ENCODE measurements at regions not wholly inside any gene's neighbourhood (a gene's known extent, or its start where the extent isn't known, plus 50 kb on each side); places are given as distances from the start of the nearest gene placed in this dataset.

GRCh38 chr10:42950606-42951485 lies 126.0 kb upstream of the RET start:
- Mint-ChIP-seq H3K9me3 (ENCODE audit: unreplicated experiment) (no peaks in the 10 kb centered on the region), H3K4me3 (ENCODE audit: unreplicated experiment) (no peak overlapping the region)

GRCh38 chr10:42951486-42952251 lies 125.2 kb upstream of the RET start:
- peak; percentile 22 for DNase-seq (ENCODE audit: low spot score)
- TF ChIP-seq CTCF (IDR thresholded peaks at IDR 0.05; ENCODE audit: unreplicated experiment) = no peak
- Mint-ChIP-seq H3K4me1 (ENCODE audit: unreplicated experiment) (peaks cover 8% of the 10 kb centered on the region), H3K27ac (ENCODE audit: unreplicated experiment) (no peak overlapping the region), H3K36me3 (ENCODE audit: low read depth, unreplicated experiment) (no peaks in the 10 kb centered on the region), H3K27me3 (ENCODE audit: unreplicated experiment) (peaks cover 9% of the 10 kb centered on the region), H3K4me3 (ENCODE audit: unreplicated experiment) (peak overlapping the region; percentile 11), H3K9me3 (ENCODE audit: unreplicated experiment) (no peaks in the 10 kb centered on the region)

More at GRCh38 chr10:42950606-42951485, 126.0 kb upstream of the RET start:
- Mint-ChIP-seq H3K4me1 (ENCODE audit: unreplicated experiment) (peaks cover 8% of the 10 kb centered on the region), H3K27me3 (ENCODE audit: unreplicated experiment) (peaks cover 10% of the 10 kb centered on the region), H3K27ac (ENCODE audit: unreplicated experiment) (no peak overlapping the region), H3K36me3 (ENCODE audit: low read depth, unreplicated experiment) (no peaks in the 10 kb centered on the region)
- TF ChIP-seq CTCF (IDR thresholded peaks at IDR 0.05; ENCODE audit: unreplicated experiment) = no peak
- DNase-seq (ENCODE audit: low spot score) = peak; percentile 1

- H3K27ac Mint-ChIP-seq (ENCODE audit: unreplicated experiment) = no peak overlapping the region
- no peaks in the 10 kb centered on the region for H3K9me3 Mint-ChIP-seq (ENCODE audit: unreplicated experiment)
- H3K4me3 Mint-ChIP-seq (ENCODE audit: unreplicated experiment) = peak overlapping the region; percentile 11
- H3K27me3 Mint-ChIP-seq (ENCODE audit: unreplicated experiment) = peaks cover 9% of the 10 kb centered on the region
- peaks cover 8% of the 10 kb centered on the region for H3K4me1 Mint-ChIP-seq (ENCODE audit: unreplicated experiment)
- DNase-seq (ENCODE audit: low spot score) = peak; percentile 57
- H3K36me3 Mint-ChIP-seq (ENCODE audit: low read depth, unreplicated experiment) = no peaks in the 10 kb centered on the region
- TF ChIP-seq CTCF (IDR thresholded peaks at IDR 0.05; ENCODE audit: unreplicated experiment) = no peak
Observed at GRCh38 chr10:42952349-42952748, 124.5 kb upstream of the RET start.

- Mint-ChIP-seq H3K4me1 (ENCODE audit: unreplicated experiment) (peaks cover 8% of the 10 kb centered on the region), H3K27me3 (ENCODE audit: unreplicated experiment) (peaks cover 9% of the 10 kb centered on the region), H3K9me3 (ENCODE audit: unreplicated experiment) (no peaks in the 10 kb centered on the region), H3K36me3 (ENCODE audit: low read depth, unreplicated experiment) (no peaks in the 10 kb centered on the region), H3K27ac (ENCODE audit: unreplicated experiment) (no peak overlapping the region), H3K4me3 (ENCODE audit: unreplicated experiment) (peak overlapping the region; percentile 42)
- TF ChIP-seq CTCF (IDR thresholded peaks at IDR 0.05; ENCODE audit: unreplicated experiment) = no peak
- peak; percentile 2 for DNase-seq (ENCODE audit: low spot score)
Observed at GRCh38 chr10:42952931-42953683, 123.8 kb upstream of the RET start.
